Body of pancreas (tissue), 4 donors: ENCODE measurements at regions not wholly inside any gene's neighbourhood (a gene's known extent, or its start where the extent isn't known, plus 50 kb on each side); places are given as distances from the start of the nearest gene placed in this dataset.

ENCODE experiments used
- CTCF ChIP-seq, 7 experiments: fragments of 450-650 bp in 4 of 7; fragments of 200-600 bp in 3 of 7; sonication (generic) in 3 of 7; IDR thresholded peaks; one replicate each; pipeline ENCODE4 v1.5.1; 2016 to 2019; ENCODE audit warnings: antibody characterized with exemption in 7 of 7
- POLR2A ChIP-seq, 3 donors: fragments of 450-650 bp; IDR thresholded peaks; one replicate each; pipeline ENCODE4 v1.6.1; 2016; ENCODE audit warnings: antibody characterized with exemption in 3 of 3, mild to moderate bottlenecking in 2 of 3

GRCh38 chr10:3486346-3487065 lies 298.5 kb downstream of the KLF6 start:
- TF ChIP-seq POLR2A (IDR thresholded peaks at IDR 0.05) (peak in 1 of 3 donors; percentile 14), CTCF (IDR thresholded peaks at IDR 0.05) (peak in 2 of 7 experiments; percentile 4 to 9)
